Upper lobe of left lung (tissue), 4 donors: ENCODE measurements at regions not wholly inside any gene's neighbourhood (a gene's known extent, or its start where the extent isn't known, plus 50 kb on each side); places are given as distances from the start of the nearest gene placed in this dataset.

Source experiments
- CTCF ChIP-seq, 6 experiments: fragments of 450-650 bp in 4 of 6; fragments of 200-600 bp in 2 of 6; sonication (generic) in 2 of 6; IDR thresholded peaks; one replicate each; pipeline ENCODE4 v1.5.1; 2016 to 2019; ENCODE audit warnings: antibody characterized with exemption in 6 of 6
- EP300 ChIP-seq, 4 donors: sonication (generic); formaldehyde crosslinking; IDR thresholded peaks; one replicate each; pipeline ENCODE4 v1.5.1; 2017; ENCODE audit warnings: antibody characterized with exemption in 4 of 4, control low read depth in 2 of 4

- TF ChIP-seq CTCF (IDR thresholded peaks at IDR 0.05) (no peak), EP300 (IDR thresholded peaks at IDR 0.05) (no peak)
Observed at GRCh38 chr11:95566211-95566610, 223.4 kb downstream of the FAM76B start.
